ENCODE measurements at regions not wholly inside any gene's neighbourhood (a gene's known extent, or its start where the extent isn't known, plus 50 kb on each side); places are given as distances from the start of the nearest gene placed in this dataset.

- H3F3A ChIP-seq (ENCODE audit: insufficient read depth, low read depth) = no peaks in the 10 kb centered on the region
- no peaks in the 10 kb centered on the region for H3K79me2 ChIP-seq (ENCODE audit: low read depth)
- H3K4me3 ChIP-seq = no peak overlapping the region
- H3K4me1 ChIP-seq (replicated peaks; ENCODE audit: insufficient read depth) = no peaks in the 10 kb centered on the region
- H3K27ac ChIP-seq = no peak overlapping the region
- H3K9me3 ChIP-seq (ENCODE audit: insufficient read depth, low read depth) = no peaks in the 10 kb centered on the region
- H3K36me3 ChIP-seq (ENCODE audit: low read depth) = no peaks in the 10 kb centered on the region
- intact Hi-C loops (cut with micrococcal nuclease; ENCODE audit: unreplicated experiment) = no loop called here
- ChIA-PET POLR2A (ENCODE audit: unreplicated experiment) (no interaction called here), CTCF (no interaction called here)
- H3K4me2 ChIP-seq = no peak overlapping the region
- H2AFZ ChIP-seq = no peak overlapping the region
- H4K20me1 ChIP-seq (ENCODE audit: insufficient read depth) = no peaks in the 10 kb centered on the region
- DNase-seq = no peak
- no peaks in the 10 kb centered on the region for H3K9me2 ChIP-seq (ENCODE audit: insufficient read depth)
- H3K27me3 ChIP-seq (ENCODE audit: insufficient read depth, low read depth) = no peaks in the 10 kb centered on the region
- TF ChIP-seq EZH2 (IDR thresholded peaks at IDR 0.05; ENCODE audit: low read depth) (no peak), CTCF (conservative IDR thresholded peaks at IDR 0.05) (no peak)
- no TSS peak for BruUV-seq (replicated peaks)
Observed at GRCh38 chr13:85148009-85148408, 651.2 kb downstream of the SLITRK6 start.

GRCh38 chr13:85142351-85142927, 656.8 kb downstream of the SLITRK6 start:
- Histone ChIP-seq H3K9me2 (ENCODE audit: insufficient read depth) (no peaks in the 10 kb centered on the region), H3K4me2 (no peak overlapping the region), H3F3A (ENCODE audit: insufficient read depth, low read depth) (no peaks in the 10 kb centered on the region), H2AFZ (no peak overlapping the region), H3K36me3 (ENCODE audit: low read depth) (no peaks in the 10 kb centered on the region), H3K79me2 (ENCODE audit: low read depth) (no peaks in the 10 kb centered on the region), H4K20me1 (ENCODE audit: insufficient read depth) (no peaks in the 10 kb centered on the region), H3K27ac (no peak overlapping the region), H3K9me3 (ENCODE audit: insufficient read depth, low read depth) (no peaks in the 10 kb centered on the region), H3K27me3 (ENCODE audit: insufficient read depth, low read depth) (no peaks in the 10 kb centered on the region), H3K4me3 (no peak overlapping the region), H3K4me1 (replicated peaks; ENCODE audit: insufficient read depth) (no peaks in the 10 kb centered on the region)
- BruUV-seq (replicated peaks) = no TSS peak
- no peak for DNase-seq
- intact Hi-C loops (cut with micrococcal nuclease; ENCODE audit: unreplicated experiment) = no loop called here
- ChIA-PET CTCF (no interaction called here), POLR2A (ENCODE audit: unreplicated experiment) (interaction anchor here (0.7 kb wide), 1 partner anchor 12 kb away, joined by 5 read pairs; no protein-coding TSS in a partner anchor)
- no peak for TF ChIP-seq EZH2 (IDR thresholded peaks at IDR 0.05; ENCODE audit: low read depth)
- TF ChIP-seq CTCF (conservative IDR thresholded peaks at IDR 0.05) = no peak

- no peak overlapping the region for H3K27ac ChIP-seq
- no peak for DNase-seq
- POLR2A ChIA-PET (ENCODE audit: unreplicated experiment) = no interaction called here
- H3K4me1 ChIP-seq (replicated peaks; ENCODE audit: insufficient read depth) = no peaks in the 10 kb centered on the region
- BruUV-seq (replicated peaks) = no TSS peak
- no peaks in the 10 kb centered on the region for H3F3A ChIP-seq (ENCODE audit: insufficient read depth, low read depth)
- no peaks in the 10 kb centered on the region for H3K36me3 ChIP-seq (ENCODE audit: low read depth)
- H3K9me3 ChIP-seq (ENCODE audit: insufficient read depth, low read depth) = no peaks in the 10 kb centered on the region
- H2AFZ ChIP-seq = no peak overlapping the region
- no peak overlapping the region for H3K4me3 ChIP-seq
- CTCF ChIA-PET = no interaction called here
- TF ChIP-seq EZH2 (IDR thresholded peaks at IDR 0.05; ENCODE audit: low read depth) (no peak), CTCF (conservative IDR thresholded peaks at IDR 0.05) (no peak)
- no peaks in the 10 kb centered on the region for H3K27me3 ChIP-seq (ENCODE audit: insufficient read depth, low read depth)
- no peaks in the 10 kb centered on the region for H3K79me2 ChIP-seq (ENCODE audit: low read depth)
- no peaks in the 10 kb centered on the region for H4K20me1 ChIP-seq (ENCODE audit: insufficient read depth)
- intact Hi-C loops (cut with micrococcal nuclease; ENCODE audit: unreplicated experiment) = no loop called here
- H3K4me2 ChIP-seq = no peak overlapping the region
- no peaks in the 10 kb centered on the region for H3K9me2 ChIP-seq (ENCODE audit: insufficient read depth)
Observed at GRCh38 chr13:85141401-85141800, 657.8 kb downstream of the SLITRK6 start.

All from PC-9 (cell line).